GM19463 (cell line): ENCODE measurements at regions not wholly inside any gene's neighbourhood (a gene's known extent, or its start where the extent isn't known, plus 50 kb on each side); places are given as distances from the start of the nearest gene placed in this dataset.
"Not testable (repeated sequence)": the region's sequence is repeated elsewhere in the genome, so short reads cannot be mapped to it uniquely, and the experiment has no call there.

Experiments used
- ATAC-seq: cut with Tn5 transposase; IDR thresholded peaks from one replicate; pipeline ENCODE4 v1.9.1; 2021; ENCODE audit warnings: mild to moderate bottlenecking, moderate library complexity; ENCODE audit not compliant: unreplicated experiment

- no peak for ATAC-seq
These were observed 695.7 kb upstream of the AGA start for GRCh38 chr4:178137732-178138471.

DNA sequence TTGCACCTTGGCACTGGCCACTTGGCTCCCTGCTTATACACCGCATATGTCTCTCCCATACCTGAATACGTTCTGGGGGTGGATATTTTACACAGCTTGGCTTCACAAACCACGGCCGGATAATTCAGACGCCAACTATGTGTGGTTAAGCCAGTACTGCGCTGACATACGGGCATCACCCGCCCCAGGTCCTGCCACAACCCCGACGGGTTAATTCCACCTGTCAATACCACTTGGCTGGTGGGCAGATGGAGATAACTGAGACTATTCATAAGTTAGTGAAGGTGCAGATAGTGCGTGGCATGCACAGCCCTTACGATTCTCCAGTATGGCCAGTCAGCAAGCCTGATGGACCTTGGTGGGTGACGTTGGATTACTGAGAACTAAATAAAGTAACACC is 696.3 kb upstream of the AGA start:
- no peak for ATAC-seq

- ATAC-seq = no peak
These were observed 698.2 kb upstream of the AGA start for GRCh38 chr4:178140326-178140915.

GRCh38 chr4:178142724-178143123 is 700.5 kb upstream of the AGA start:
- no peak for ATAC-seq

DNA sequence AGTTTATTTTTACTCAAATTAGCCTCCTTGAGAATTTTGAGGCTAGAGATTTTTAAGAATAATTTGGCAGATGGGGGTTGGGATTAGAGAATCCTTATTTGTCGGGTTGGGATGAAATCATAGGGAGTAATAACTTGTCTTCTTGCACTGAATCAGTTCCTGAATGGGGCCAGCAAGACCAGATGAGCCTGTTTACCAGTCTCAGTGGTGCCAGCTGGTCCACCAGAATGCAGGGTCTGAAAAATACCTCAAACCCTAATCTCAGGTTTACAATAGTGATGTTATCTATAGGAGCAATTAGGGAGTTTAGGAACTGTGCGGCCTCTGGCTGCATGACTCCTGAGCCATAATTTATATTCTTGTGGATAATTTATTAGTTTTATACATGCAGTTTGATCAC is 705.9 kb upstream of the AGA start:
- ATAC-seq = no peak

- ATAC-seq = no peak
These were observed 723.2 kb upstream of the AGA start for GRCh38 chr4:178165251-178165950.

DNA sequence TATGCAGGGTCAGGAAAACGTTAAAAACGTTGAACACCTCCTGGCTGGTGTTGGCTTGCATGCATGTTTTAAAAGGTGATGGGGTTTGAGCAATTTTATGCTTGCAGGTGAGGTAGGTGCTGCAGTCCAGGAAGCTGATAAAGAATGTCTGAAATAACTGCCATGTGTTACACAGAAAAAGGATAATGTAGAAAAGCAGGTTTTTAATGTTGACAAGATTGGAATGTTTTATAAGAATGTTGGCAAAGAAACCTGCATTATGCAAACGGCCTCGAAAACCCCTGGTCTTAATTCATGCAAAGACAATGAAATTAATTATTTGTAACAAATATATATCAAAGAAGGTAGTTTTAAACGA is 723.7 kb upstream of the AGA start:
- no peak for ATAC-seq

DNA sequence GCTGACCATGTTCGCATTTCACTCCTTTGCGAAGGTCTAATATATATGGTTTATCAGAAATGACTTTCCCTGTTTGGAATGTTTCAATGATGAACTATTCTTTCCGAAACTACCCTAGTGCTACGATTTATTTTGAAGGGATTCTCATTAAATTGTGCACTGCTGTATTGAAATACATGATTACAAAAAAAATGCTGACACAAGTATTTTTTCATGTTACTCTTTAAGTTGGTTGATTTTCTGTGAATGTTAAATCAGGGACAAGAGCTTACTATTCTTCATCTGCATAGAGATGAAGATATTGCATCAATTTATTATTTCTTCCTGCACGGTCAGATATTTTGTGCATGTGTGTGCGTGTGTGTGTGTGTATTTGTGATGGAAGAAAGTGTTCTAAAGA is 731.5 kb upstream of the AGA start:
- no peak for ATAC-seq

DNA sequence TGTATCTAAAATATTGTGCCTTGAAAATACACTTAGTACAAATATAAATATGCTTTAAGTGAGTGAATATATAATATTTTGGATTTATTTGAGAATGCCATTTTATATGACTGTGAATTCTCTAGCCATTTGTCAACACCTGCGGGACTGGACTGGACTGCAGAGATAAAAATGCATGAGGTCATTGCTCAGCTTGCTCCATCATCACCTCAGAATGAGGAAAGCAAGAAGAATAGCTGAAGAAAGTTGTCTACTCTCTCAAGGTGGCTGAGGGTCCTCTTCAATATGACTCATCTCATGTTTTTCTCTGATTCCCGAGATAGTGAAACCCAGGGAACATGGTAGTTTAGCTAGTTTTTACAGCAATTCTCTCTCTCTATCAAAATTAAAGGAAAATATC is 732.5 kb upstream of the AGA start:
- ATAC-seq = no peak

GRCh38 chr4:178185517-178185916 is 743.3 kb upstream of the AGA start:
- no peak for ATAC-seq

GRCh38 chr4:178192611-178193010 is 750.4 kb upstream of the AGA start:
- no peak for ATAC-seq

- ATAC-seq = no peak
These were observed 754.6 kb upstream of the AGA start for GRCh38 chr4:178196751-178197374.

- no peak for ATAC-seq
These were observed 756.5 kb upstream of the AGA start for GRCh38 chr4:178198691-178199090.

- ATAC-seq = no peak
These were observed 760.2 kb upstream of the AGA start for GRCh38 chr4:178202422-178202821.

- ATAC-seq = no peak
These were observed 763.6 kb upstream of the AGA start for GRCh38 chr4:178205826-178206225.

GRCh38 chr4:178215309-178215708 is 773.1 kb upstream of the AGA start:
- ATAC-seq = no peak

DNA sequence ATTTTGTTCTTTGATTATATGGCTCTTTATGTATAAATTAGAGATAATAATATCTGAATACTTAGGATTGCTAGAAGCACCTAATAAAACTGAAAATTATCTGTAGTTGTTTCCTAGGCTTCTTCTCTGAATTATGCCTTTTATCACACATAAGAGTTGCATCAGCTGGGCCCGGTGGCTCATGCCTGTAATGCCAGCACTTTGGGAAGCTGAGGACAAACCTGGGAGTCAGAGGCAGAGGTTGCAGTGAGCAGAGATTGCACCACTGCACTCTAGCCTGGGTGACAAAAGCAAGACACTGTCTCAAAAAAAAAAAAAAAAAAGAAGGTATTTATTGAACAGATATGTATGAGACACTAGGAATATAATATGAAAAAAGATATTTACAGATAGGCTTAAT is 773.5 kb upstream of the AGA start:
- no peak for ATAC-seq

GRCh38 chr4:178226421-178226820 is 784.2 kb upstream of the AGA start:
- not testable (repeated sequence) for ATAC-seq

DNA sequence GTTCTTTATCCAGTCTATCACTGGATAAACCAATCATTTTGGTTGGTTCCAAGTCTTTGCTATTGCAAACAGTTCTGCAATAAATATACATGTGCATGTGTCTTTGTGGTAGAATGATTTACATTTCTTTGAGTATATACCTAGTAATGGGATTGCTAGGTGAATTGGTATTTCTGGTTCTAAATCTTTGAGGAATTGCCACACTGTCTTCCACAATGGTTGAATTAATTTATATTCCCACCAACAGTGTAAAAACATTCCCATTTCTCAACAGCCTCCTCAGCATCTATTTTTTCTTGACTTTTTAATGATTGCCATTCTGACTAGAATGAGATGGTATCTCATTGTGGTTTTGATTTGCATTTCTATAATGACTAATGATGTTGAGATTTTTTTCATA is 791.7 kb upstream of the AGA start:
- ATAC-seq = no peak

- ATAC-seq = no peak
These were observed 798.7 kb upstream of the AGA start for GRCh38 chr4:178240891-178241290.

GRCh38 chr4:178241601-178242118 is 799.4 kb upstream of the AGA start:
- ATAC-seq = no peak

DNA sequence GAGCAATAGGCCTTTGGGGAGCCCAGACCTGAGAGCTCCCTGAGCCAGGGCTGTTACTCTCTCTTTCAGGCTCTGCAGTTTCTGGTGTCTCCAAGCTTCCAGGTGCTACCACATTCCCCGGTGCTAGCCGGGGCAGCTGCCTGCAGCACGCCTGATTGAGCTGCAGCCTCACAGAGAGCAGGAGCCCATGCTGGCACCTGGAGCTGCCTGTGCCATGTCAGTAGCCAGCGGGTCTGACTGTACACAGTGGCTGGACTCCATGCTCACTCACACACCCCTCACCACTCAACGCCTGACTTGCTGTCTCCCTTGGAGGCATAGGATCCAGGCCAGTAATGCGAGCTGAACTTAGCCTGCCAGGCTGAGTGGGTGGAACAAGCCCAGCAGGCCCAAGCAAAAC is 800.4 kb upstream of the AGA start:
- no peak for ATAC-seq
